GM19395 (cell line): ENCODE measurements at regions not wholly inside any gene's neighbourhood (a gene's known extent, or its start where the extent isn't known, plus 50 kb on each side); places are given as distances from the start of the nearest gene placed in this dataset.

Source experiments
- ATAC-seq: cut with Tn5 transposase; IDR thresholded peaks from one replicate; pipeline ENCODE4 v1.9.1; 2021; ENCODE audit warnings: mild to moderate bottlenecking, moderate library complexity; ENCODE audit not compliant: unreplicated experiment

DNA sequence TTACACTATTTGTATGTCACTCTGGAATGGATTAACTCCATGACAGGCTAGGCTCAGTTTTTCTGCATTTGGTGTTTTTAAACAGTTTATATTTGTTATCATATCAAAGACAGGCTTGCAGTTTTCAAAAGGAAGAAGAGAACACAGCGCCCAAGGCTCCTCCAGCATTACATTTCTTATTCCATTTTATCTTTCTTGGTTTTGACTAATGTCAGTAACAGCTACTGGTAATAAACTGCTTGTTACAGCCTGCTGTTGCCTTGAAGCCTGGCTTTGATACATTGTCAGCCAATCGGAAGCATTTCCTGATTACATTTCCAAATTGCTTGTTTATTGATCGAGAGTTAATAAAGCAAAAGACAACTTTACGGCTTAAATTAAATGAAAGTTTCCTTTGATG, 166.0 kb upstream of the MDFIC start:
- ATAC-seq: no peak

DNA sequence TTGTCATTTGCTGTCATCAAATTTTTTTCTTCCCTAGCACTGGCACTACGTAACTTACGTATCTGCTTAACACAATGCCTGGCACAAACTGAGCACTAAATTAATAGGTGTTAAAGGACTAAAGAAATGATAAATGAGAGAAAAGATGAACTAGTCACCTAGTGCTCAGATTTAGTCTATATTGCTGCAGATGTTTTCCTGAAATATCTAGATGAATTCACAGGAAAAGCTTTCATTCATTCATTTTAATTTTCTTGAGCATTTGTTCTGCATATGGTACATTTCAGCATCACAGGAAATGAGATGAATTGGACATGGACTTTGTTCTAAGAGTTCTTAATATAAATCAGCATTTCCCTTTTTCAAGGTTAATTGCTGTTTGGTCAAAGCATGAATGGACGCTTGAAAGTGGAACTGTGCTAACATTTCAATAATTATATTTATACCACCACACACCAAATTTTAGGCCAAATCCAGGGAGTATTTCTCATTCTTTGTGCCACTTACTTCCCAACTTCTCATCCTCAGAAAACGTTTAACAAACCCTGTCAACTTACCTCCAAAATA, 163.2 kb upstream of the MDFIC start:
- ATAC-seq: no peak

DNA sequence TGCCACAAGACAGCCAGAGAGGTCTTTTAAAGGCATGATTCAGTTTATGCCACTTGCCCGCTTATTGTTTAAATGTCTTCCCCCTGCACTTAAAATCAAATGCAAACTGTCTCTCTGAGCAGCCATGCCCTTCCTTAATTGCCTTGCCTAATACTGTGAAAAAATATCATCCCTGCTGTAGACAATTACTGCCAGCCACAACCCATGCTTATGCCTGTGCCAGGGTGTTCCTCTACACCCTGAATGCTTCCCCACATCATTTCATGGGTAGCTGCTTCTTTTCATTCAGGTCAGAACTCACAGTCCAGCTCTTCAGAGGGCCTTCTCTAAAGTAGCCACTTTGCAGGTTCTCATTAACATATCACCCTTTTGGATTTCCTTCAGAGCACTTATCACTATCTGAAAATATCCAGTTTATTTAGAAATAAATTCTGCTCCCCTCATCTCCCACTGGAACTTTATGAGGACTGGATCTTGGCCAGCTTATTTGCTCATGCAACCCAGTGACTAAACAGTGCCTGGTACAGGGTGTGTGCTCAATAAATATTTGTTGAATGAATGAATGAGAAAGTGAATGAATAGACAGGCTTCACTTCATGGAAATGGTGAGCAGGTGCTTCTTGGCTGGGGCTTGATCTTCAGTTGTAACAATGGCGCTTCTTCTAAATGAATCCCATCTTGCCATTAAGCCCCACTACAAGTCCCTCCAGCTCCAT, 162.4 kb upstream of the MDFIC start:
- ATAC-seq: no peak

DNA sequence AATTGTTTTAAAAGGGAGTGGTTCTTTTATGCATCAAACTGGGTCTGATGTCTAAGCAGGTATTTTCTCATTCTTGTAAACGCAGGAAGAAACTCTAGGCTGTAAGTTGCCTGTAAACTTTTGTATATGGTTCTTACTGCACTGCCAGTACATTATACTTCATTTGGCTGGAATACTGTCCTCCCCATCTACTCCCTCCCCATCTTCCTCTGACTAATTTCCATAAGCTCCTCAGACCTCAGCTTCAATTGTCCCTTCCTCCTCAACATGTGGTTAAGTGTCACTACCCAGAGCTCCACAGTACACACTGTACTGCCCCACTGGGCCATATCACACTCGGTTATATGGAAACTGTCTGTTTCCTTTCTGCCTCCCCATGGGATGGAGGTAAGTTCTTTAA, 161.4 kb upstream of the MDFIC start:
- ATAC-seq: no peak

DNA sequence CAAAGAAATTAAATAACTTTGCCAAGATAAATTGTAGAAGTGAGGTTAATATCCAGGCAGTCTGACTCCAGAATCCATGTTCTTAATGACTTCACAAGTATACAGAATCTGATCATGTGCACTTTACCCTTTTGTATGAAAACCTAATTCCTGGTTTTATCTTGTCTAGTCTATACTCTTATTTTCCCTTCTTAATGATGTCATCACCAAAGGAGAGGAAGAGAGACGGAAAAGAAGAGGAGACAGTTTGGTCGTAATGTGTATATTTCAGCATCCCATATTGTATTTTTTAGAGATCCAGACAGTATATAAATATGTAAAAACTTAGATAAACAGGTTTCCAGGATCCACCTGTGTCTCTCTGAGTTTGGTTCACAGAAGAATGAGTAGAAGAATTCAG, 159.9 kb upstream of the MDFIC start:
- ATAC-seq: no peak

DNA sequence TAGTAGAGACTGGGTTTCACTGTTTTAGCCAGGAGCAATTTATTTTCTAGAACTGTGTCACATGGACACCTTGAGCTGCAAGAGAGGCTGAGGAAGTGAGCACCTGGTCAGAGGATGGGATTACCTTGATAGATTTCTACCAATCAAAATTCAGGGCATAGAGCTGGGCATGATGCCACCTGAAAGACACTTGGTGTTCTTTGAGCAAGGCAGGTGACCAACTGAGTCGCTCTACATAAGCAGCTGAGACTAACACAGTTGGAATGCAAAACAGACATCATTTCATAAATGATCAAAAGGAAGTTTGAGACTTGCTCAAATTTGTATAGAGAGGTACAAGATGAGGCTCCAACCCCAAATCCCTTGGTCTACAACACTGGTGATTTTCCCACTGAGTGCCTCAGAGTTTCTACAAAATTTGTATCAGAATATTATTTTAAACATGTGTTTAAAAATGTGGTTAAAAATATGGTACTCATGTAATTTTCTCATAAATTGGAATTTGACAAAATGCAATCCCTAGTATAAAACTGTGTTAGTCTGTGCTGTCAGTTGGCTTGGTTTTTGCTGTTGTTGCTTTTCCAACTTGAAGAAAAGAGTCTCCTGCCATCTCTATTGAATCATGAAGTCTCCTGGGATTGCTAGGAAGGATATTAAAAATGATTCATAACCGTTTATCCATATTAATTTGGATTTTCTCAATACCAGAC, 156.4 kb upstream of the MDFIC start:
- no peak for ATAC-seq

DNA sequence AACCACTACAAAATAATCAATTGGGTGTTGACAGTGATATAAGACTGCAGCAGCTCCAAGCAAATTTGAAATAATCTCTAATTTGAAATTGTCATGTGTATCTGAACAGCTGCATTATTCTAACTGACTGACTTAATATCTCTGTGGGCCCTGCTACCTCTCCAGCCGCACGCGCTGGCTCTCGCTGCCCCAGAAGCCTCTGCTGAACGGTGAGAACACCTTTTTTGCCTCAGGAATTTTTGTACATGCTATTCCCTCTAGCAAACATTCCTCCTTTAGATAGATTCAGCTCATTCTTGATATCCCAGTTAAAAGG, 155.9 kb upstream of the MDFIC start:
- no peak for ATAC-seq

DNA sequence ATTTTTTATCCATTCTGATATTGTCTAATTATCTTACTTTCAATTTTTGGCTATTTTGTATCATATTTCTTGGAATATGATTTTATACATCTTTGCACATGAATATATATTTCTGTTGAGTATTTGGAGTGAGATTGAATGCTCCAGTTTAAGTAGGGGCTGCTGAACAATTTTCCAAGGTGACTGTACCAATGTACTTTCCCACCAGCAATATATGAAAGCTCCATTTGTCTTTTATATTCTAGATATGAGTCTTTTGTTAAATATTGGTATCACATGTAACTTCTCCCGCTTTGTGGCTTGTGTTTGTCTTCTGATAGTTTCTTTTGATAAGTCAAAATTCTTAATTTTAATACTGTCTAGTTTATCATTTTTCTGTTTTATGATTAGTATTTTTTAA, 144.6 kb upstream of the MDFIC start:
- no peak for ATAC-seq

DNA sequence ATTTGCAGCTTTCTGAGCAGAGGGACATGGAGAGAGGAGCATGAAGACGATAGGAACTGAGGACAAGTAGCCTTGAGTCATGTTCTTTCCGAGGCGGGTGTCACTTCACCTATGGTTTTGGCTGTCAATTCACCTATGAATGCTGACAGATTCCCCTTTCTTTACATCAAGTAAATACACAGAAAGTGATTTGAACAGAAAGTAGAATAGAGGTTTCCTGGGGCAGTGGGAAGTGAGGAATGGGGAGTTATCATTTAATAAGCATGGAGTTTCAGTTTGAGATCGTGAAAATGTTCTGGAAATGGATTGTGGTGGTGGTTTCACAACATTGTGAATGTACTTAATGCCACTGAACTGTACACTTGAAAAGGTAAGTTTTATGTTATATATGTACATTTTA, 138.4 kb upstream of the MDFIC start:
- no peak for ATAC-seq

DNA sequence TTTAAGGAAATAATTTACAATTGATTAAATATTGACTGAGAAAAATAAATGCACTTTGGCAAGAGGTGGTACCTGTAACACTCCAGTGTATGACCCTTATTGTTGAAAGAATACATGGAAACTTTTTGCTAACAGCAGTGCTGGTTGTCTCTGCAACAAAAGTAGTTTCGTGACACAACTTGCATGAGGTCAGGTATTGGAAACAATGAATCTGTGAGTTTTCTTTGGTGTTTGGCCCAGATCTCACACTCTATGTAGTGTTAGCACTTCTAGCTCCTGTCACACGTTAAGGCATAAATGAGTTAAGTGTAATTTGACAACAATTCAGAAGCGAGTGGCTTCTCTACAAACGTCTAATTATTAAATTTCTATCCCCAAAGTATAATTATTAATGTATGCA, 137.7 kb upstream of the MDFIC start:
- no peak for ATAC-seq

DNA sequence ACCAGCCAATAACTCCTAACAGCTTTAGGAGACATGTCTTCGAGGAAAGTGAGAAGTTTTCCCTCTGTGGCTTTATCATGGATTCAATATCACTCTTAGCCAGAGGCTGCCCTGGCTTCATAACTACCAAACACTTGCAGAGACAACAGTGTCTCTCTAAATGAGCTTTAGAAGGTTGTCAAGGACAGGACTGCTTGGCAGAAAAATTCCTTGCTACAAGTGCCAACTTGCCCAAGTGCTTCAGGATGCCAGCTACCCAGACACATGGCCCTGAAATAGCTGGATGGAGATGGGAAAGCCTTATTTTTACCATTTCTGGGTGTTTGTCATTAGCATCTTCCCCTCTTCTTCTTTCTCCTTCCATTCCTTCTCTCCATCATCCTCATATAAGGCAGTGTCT, 137.1 kb upstream of the MDFIC start:
- ATAC-seq: no peak

DNA sequence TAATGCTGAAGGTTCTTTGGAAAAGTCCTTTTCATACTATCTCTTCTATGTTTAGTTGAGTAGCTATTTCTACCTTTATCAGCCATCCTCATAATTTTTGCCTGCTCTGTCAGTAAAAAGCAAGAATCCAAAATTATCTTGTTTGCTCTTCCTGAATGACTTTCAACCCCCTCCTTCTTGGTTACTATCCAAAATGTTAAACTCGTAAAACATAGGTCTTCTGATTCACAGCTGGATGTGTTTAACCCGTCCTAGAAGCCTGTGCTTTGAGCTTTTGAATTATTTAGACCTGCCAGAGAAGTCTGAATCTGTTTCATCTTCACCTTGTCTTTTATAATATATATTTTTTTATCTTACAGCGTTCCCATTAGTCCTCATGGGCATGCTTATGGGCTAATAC, 136.4 kb upstream of the MDFIC start:
- ATAC-seq: no peak

DNA sequence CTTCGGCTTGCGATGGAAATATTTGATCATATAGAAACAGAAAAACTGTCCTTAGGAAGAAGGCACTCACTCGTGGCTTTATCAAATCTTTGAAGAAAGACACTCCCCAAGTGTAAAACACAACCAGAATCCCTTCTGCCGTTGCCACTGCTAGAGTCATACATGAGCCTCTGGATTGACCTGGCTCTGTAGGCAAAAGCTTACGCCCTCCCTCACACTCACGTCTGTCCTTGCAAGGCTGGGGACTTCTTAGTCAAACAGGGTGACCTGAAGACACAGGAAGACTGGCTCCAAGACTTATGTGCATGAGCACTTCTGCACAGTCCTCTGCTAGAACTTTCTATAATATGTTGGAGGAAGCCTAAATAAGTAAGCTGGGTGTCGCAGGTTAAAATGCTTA, 135.4 kb upstream of the MDFIC start:
- ATAC-seq: no peak

DNA sequence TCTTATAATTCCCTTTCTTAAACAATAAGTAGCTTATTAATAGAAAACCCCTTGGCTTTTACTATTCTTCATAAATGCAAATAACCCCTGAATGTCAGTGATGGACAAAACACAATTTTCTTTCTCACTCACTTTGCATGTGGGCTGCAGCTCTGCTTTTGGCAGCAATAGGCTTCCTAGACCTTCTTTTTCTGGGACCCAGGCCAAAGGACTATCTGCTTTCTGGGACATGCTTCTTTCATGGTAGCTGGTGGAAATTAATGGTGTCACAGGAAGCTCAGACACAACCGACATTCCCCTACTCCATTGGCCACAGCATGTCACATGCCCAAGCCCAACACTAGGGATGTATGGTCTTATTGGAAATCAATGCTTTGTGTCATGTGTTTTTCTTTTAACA, 134.3 kb upstream of the MDFIC start:
- no peak for ATAC-seq

DNA sequence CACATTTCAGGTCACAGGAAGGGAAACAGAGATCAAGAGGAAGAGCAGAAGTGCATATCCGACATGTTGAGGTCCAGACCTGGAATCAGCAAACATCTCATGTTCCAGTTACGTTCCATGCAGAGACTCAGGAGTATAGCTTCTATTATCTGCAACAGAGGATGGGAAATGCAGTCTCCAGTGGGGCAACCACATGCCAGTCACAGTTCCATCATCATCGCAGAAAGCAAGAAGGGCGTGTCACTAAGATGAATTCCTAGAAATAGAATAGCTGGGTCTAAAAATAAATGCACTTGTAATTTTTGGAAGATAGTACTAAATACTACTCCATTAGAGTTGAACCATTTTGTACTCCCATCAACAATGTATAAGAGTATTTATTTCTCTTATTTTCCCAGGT, 133.2 kb upstream of the MDFIC start:
- no peak for ATAC-seq

DNA sequence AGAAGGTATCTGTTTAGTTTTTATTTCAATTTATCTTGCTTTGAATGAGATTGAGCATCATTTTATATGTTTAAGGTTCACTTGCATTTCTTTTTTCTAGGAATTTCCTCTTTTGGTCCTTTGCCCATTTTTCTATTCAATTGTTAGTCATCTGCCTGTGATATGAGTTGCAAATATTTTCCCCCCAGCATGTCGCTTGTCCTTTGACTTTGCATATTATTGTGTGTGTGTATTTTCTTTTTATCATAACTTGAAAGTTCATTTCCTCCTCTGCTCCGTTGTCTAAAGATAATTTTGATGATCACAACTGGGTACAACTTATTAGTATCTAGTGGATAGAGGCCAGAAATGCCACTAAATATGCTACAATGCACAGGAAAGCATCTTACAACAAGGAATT, 132.7 kb upstream of the MDFIC start:
- no peak for ATAC-seq

DNA sequence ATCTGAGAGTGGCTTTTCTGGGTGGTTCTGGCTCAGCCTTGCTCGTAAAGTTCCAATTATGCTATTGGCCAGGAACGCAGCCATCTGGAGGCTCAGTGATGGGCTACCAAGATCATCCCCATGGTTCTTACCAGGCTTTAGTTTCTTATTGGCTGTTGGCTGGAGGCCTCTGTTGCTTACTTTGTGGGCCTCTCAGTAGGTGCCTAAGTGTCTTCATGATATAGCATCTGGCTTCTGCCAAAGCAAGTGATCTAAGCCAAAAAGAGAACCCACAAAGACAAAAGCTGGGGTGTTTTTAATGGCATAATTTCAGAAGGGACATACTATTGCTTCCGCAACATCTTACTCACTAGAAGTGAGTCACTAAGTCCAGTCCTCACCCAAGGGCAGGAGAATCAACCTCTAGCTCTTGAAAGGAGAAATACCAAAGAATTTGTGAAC, 132.0 kb upstream of the MDFIC start:
- ATAC-seq: no peak

DNA sequence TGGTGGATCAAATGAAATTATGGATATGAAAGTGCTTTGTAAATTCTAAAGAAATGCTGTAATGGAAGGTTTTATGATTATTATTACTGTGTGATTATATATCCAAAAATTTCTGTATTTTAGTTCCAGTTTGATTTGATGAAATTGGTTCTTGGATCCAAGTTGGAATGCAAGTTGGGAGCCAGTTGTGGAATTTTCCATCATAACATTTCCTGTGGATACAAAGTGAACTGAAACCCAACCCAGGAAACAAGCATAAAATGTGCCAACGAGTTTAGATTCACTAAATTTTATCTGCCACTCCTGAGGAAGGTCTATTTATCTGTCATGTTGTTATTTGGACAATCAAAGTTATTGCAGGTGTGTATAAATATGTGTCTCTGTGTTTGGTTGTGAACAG, 131.4 kb upstream of the MDFIC start:
- no peak for ATAC-seq

DNA sequence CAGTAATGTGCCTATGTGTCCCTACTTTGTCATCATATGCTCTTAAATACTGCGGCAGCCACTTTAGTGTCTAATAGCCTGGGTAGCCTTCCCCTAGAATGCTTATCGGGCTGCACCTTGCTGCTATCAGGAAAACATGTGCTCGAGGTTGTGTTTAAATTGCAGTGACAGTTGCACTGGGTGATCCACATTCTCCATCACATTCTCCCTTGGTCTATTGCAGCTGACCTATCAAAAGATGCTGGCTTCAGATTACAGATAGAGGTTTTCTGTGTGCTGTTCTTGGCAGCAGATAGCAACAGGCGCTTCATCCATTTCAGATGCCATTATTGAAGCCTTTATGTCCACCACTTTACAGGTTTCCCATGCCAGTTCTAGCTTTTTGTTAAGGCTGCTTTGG, 130.1 kb upstream of the MDFIC start:
- ATAC-seq: no peak

DNA sequence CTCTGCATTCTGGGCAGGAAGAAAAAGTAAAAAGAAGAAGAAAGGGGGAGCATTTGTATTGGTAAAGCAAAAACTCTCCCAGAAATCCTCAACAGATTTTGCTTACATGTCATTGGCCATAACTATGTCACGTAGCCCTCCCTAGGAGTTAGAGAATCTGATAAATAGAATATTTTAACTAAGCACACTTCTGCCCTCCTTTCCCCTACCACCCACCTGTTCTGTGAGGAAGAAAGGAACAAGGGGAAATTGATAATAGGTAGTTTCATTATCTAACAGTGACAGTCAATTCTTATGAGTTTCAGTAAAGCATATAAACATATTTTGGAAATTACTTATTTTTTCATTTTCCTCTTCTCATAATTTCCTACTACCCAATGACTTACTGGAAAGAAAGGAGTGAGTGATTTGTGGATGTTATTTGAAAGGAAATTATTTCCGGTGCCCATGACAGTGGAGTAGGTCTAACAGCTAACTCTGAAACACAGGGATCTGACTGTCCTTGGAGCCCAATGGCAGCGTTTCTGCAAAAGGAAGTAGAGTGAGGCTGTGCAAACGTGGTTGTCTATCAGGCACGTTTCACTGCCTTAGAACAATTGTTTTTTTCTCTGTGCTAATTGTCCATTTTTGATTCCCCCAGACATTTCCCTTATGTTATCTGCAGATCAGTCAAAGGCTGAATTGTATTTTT, 128.6 kb upstream of the MDFIC start:
- no peak for ATAC-seq

DNA sequence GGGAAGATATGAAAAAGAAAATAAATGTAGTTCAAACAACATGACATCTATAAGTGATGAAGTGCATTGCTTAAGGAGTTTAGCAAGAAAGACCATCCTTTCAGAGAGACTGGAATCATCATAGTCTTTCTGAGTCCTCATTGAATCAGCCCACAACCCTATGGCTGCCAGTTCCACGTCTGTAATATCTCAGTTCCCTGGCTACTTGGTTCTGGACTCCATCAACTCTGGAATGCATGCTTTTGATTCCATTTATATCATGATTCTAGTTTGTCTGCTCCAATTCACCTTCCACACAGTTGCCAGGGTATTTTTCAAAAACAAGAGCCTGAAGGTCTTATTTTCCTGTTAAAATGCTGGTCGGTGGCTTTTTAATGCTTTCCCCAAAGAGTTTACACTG, 126.4 kb upstream of the MDFIC start:
- ATAC-seq: no peak

DNA sequence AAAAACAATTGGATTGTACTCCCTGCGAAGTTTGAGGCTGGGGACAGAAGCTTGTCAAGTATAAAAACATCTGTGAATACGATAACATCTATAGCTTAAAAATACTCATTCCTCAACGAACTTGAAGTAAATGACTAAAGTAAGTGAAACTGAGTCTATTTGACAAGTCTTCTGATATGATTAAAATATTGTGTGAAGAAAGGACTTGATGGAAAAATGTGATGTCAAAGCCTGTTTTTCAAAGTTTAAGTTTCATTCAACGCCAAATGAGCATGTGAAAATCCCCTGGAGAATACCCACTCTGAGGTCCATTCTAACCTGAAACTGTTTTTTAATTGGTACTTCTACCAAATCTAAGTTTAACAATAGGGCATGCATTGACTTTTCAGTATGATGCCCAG, 122.3 kb upstream of the MDFIC start:
- ATAC-seq: no peak
